Tibial nerve (tissue), 4 donors: ENCODE measurements at regions not wholly inside any gene's neighbourhood (a gene's known extent, or its start where the extent isn't known, plus 50 kb on each side); places are given as distances from the start of the nearest gene placed in this dataset.
A peak's percentile ranks its signal among the peaks of the same experiment; 100 is the strongest.

Source experiments
- DNase-seq, 2 donors: peaks; one replicate each; pipeline ENCODE4 v3.0.0-alpha.2; 2019; ENCODE audit warnings: low spot score in 2 of 2
- H3K27ac ChIP-seq, 4 donors: fragments of 200-600 bp; sonication (generic) in 3 of 4; one replicate each; pipeline ENCODE4 v1.5.1; 2017 to 2019; ENCODE audit warnings: mild to moderate bottlenecking in 1 of 4
- H3K27me3 ChIP-seq, 2 donors: fragments of 200-600 bp; sonication (generic) in 1 of 2; one replicate each; pipeline versions ENCODE4 v1.5.1 to v1.6.0; 2017 to 2019
- H3K36me3 ChIP-seq, 3 donors: fragments of 200-600 bp; sonication (generic); one replicate each; pipeline ENCODE4 v1.5.1; 2018 to 2019
- H3K4me1 ChIP-seq, 4 donors: fragments of 200-600 bp; sonication (generic) in 3 of 4; one replicate each; pipeline ENCODE4 v1.5.1; 2017 to 2019
- H3K4me3 ChIP-seq, 4 donors: fragments of 200-600 bp; sonication (generic) in 3 of 4; one replicate each; pipeline ENCODE4 v1.5.1; 2017 to 2019; ENCODE audit warnings: mild to moderate bottlenecking in 1 of 4, moderate library complexity in 1 of 4
- H3K9me3 ChIP-seq, 4 donors: fragments of 200-600 bp; sonication (generic) in 3 of 4; one replicate each; pipeline ENCODE4 v1.5.1; 2017 to 2019
- EP300 ChIP-seq, 2 donors: sonication (generic); formaldehyde crosslinking; IDR thresholded peaks; one replicate each; pipeline ENCODE4 v1.6.1; 2017; ENCODE audit warnings: antibody characterized with exemption in 2 of 2, mild to moderate bottlenecking in 1 of 2
- POLR2A ChIP-seq, 2 donors: fragments of 450-650 bp; IDR thresholded peaks; one replicate each; pipeline ENCODE4 v1.6.1; 2017; ENCODE audit warnings: antibody characterized with exemption in 2 of 2, mild to moderate bottlenecking in 2 of 2, moderate library complexity in 2 of 2
- WGBS, 2 donors: methylation state at CpG; one replicate each; pipeline ENCODE4 v1.1.5; 2018; 5-methylcytosine and 5-hydroxymethylcytosine counted together
- TF ChIP-seq, protein P1 (sequence below), 5 experiments: fragments of 200-600 bp in 3 of 5; fragments of 450-650 bp in 2 of 5; sonication (generic) in 3 of 5; IDR thresholded peaks; one replicate each; pipeline ENCODE4 v1.5.1; 2016 to 2019; ENCODE audit warnings: antibody characterized with exemption in 5 of 5, mild to moderate bottlenecking in 3 of 5, moderate library complexity in 2 of 5

DNA sequence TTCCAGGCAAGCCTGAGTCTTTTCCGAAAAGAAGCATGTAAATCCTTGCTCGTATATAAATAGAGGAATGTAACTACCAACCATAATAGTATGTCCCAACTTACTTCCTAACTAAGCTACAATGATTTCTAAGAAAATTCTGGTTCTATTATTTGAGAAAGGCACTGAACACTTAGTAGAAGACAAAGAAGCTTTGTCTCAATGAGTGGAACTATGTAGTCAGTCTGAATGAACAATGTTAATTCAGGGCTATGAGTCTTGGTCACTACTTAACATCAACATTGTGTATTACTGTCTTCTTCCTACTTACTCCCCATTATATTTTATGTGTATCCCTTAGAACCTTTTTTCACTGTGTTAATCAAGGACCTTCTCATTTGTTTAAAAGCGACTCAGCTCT, 206.0 kb downstream of the CYB561 start:
- TF ChIP-seq, protein P1, sequence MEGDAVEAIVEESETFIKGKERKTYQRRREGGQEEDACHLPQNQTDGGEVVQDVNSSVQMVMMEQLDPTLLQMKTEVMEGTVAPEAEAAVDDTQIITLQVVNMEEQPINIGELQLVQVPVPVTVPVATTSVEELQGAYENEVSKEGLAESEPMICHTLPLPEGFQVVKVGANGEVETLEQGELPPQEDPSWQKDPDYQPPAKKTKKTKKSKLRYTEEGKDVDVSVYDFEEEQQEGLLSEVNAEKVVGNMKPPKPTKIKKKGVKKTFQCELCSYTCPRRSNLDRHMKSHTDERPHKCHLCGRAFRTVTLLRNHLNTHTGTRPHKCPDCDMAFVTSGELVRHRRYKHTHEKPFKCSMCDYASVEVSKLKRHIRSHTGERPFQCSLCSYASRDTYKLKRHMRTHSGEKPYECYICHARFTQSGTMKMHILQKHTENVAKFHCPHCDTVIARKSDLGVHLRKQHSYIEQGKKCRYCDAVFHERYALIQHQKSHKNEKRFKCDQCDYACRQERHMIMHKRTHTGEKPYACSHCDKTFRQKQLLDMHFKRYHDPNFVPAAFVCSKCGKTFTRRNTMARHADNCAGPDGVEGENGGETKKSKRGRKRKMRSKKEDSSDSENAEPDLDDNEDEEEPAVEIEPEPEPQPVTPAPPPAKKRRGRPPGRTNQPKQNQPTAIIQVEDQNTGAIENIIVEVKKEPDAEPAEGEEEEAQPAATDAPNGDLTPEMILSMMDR (IDR thresholded peaks at IDR 0.05): no peak
- TF ChIP-seq EP300 (IDR thresholded peaks at IDR 0.05): no peak
- TF ChIP-seq POLR2A (IDR thresholded peaks at IDR 0.05): no peak
- no peaks in the 10 kb centered on the region for H3K27me3 ChIP-seq
- no peak for DNase-seq
- peaks cover 0 to 10% (median 0%) of the 10 kb centered on the region in 4 donors for H3K9me3 ChIP-seq
- peaks cover 0 to 7% (median 0%) of the 10 kb centered on the region in 4 donors for H3K4me1 ChIP-seq
- WGBS, 2 donors: 56 to 61% methylated on average over 3 of the region's 3 CpGs
- H3K36me3 ChIP-seq: peaks cover 0 to 22% (median 0%) of the 10 kb centered on the region in 3 donors
- H3K27ac ChIP-seq: peak overlapping the region in 2 of 4 donors; percentile 8 to 57
- H3K4me3 ChIP-seq: no peak overlapping the region

DNA sequence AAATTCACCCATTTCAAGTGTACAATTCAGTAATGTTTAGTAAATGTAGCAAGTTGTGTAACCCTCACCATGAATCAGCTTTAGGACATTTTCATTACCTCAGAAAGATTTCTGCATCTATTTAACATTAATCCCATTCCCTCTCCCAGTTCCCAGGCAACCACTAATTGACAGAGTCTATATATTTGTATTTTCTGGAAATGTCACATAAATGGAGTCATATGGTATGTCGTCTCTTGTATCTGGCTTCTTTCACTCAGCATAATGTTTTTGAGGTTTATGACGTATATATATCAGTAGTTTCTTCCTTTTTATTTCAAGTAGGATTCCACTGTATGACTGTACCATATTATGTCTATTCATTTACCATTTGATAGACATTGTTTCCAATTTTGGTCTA, 199.8 kb downstream of the CYB561 start:
- 84 to 87% methylated on average over 2 of the region's 2 CpGs for WGBS, 2 donors
- TF ChIP-seq, protein P1 (IDR thresholded peaks at IDR 0.05): no peak
- TF ChIP-seq EP300 (IDR thresholded peaks at IDR 0.05): no peak
- no peak for TF ChIP-seq POLR2A (IDR thresholded peaks at IDR 0.05)
- DNase-seq: no peak
- Histone ChIP-seq H3K27me3 (no peaks in the 10 kb centered on the region), H3K9me3 (peaks cover 0 to 10% (median 0%) of the 10 kb centered on the region in 4 donors), H3K36me3 (peaks cover 0 to 16% (median 0%) of the 10 kb centered on the region in 3 donors), H3K27ac (no peak overlapping the region), H3K4me3 (no peak overlapping the region), H3K4me1 (peaks cover 0 to 9% (median 0%) of the 10 kb centered on the region in 4 donors)

DNA sequence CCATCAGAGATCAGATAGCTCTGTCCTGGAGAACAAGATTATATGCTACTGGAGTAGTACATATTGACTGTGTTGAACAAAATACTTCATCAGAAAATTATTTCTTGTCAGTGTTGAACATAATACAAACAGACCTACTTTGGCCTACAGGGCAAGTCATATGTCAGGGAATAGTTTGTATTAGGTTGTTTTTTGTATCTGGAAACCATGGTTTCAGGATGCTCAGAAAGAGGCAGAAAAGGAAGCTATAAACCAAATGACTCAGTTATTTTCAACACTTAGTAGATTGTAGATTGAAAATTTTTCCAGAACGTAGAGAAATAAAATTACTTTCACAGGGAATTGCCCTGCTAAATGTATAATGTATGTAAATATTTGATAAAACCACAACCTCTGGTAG, 198.4 kb downstream of the CYB561 start:
- 88 to 93% methylated on average over 1 of the region's 1 CpG for WGBS, 2 donors
- Histone ChIP-seq H3K27ac (no peak overlapping the region), H3K9me3 (peaks cover 0 to 10% (median 0%) of the 10 kb centered on the region in 4 donors), H3K36me3 (peaks cover 0 to 15% (median 0%) of the 10 kb centered on the region in 3 donors), H3K4me1 (peaks cover 0 to 9% (median 0%) of the 10 kb centered on the region in 4 donors), H3K4me3 (no peak overlapping the region), H3K27me3 (no peaks in the 10 kb centered on the region)
- no peak for DNase-seq
- TF ChIP-seq, protein P1 (IDR thresholded peaks at IDR 0.05): no peak
- no peak for TF ChIP-seq POLR2A (IDR thresholded peaks at IDR 0.05)
- no peak for TF ChIP-seq EP300 (IDR thresholded peaks at IDR 0.05)

DNA sequence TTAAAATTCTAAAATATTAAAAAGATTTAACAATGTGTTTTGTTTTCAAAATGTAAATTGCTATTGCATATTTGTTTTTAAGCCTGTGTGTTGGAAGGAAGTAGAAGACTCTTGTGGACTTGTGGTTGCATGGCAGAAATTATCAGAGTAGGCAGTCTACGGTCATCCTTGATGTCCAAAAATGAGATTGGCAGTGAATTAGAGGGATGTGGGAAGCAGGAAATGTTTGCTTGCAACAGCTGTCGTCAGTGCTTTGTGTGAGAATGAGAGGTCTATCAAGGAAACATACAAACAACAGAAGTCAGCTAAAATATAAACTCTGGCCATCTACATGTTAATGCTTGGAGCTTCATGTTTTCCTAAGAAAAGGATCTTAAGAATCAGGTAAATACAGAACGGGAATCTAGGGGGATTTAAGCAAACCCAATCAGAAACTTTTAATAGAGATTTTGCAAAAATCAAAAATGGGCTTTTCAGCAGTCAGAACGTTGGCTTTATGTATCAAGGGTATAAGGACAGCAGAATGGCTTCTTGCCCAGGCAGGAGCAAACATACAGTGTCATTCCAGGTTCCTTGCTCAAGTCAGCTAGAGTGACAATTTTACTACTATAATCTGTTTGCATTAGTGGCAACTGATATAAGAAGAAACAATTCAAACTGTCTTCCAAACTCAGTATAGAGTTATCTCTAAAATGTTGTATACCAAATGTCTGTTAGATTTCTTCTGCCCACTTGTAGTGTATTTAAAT, 196.7 kb downstream of the CYB561 start:
- Histone ChIP-seq H3K9me3 (peaks cover 0 to 2% (median 0%) of the 10 kb centered on the region in 4 donors), H3K27ac (no peak overlapping the region), H3K27me3 (no peaks in the 10 kb centered on the region), H3K4me3 (no peak overlapping the region), H3K4me1 (peaks cover 0 to 9% (median 0%) of the 10 kb centered on the region in 4 donors), H3K36me3 (peaks cover 0 to 2% (median 0%) of the 10 kb centered on the region in 3 donors)
- 32 to 39% methylated on average over 4 of the region's 4 CpGs for WGBS, 2 donors
- TF ChIP-seq EP300 (IDR thresholded peaks at IDR 0.05): no peak
- no peak for TF ChIP-seq POLR2A (IDR thresholded peaks at IDR 0.05)
- TF ChIP-seq, protein P1 (IDR thresholded peaks at IDR 0.05): no peak
- no peak for DNase-seq

DNA sequence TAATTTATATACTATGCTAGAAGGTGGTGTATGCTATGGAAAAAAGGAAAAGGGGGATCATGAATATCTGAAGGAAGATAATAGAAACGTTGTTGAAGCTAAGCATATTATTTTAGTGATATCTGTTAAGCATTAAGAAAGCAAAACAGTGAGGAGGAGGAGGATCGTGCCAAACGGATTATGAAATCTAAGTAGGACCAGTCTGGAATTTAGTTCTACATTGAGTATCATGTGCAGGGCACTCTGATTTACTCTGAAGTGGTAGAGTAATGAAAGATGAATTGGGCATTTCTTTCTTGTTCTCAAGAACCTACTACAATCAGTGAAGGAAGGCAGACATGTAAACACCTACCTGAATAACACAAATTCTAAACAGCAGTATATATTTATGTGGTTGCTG, 195.3 kb downstream of the CYB561 start:
- DNase-seq: no peak
- Histone ChIP-seq H3K27ac (no peak overlapping the region), H3K27me3 (no peaks in the 10 kb centered on the region), H3K4me3 (no peak overlapping the region), H3K4me1 (peaks cover 0 to 9% (median 0%) of the 10 kb centered on the region in 4 donors), H3K36me3 (no peaks in the 10 kb centered on the region), H3K9me3 (no peaks in the 10 kb centered on the region)
- 49 to 66% methylated on average over 3 of the region's 3 CpGs for WGBS, 2 donors
- TF ChIP-seq POLR2A (IDR thresholded peaks at IDR 0.05): no peak
- TF ChIP-seq EP300 (IDR thresholded peaks at IDR 0.05): no peak
- TF ChIP-seq, protein P1 (IDR thresholded peaks at IDR 0.05): no peak
